ENCODE measurements at regions not wholly inside any gene's neighbourhood (a gene's known extent, or its start where the extent isn't known, plus 50 kb on each side); places are given as distances from the start of the nearest gene placed in this dataset.

DNA sequence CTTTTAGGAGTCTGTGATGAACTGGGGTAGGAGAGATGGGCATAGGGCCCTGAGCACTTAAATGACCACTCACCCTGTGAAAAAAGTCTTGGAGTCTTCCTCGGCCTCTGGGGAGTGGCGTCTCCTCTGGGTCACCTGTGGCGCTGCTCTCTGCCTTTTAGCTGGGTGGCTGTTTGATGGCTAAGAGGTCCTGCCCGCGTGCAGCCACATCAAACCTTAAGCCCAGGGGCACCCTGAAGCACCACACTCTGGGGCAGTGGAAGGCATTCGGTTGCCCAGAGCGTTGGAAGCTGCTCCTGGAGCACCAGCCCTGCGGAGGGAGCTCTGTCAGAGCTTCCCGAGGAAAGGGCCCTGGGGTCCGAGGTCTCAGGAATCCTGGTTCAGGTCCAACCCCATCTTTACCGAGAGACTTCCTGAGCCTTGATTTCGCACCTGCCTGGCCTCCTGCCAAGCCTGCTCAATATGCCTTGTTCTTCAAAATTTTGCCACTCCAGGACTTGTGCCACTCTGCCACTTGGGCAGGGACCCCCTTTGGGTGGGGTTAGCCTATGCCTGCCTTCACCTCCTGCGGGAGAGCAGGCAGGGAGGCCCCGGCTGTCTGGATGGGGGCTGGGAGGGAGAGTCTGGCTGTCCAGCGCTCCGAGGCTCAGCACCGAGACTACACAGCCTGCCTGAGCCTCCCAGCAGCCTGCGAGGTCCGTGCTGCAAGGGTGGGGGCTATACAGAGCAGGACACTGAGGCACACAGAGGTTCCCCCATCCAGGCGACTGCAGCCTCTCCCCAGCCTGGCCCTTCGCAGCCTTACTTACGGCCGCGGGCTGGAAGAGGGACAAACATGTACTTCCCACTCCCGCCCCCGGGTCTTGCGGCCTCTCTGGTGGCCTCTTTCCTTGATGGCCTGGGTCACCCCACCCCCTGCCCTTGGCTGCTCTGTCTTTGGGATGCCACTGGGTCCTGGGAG lies 63.4 kb upstream of the RNU6ATAC start:
- dilution Hi-C loops (cut with HindIII; ENCODE audit: low sequenced_read_pairs, unreplicated experiment) (no loop called here), in situ Hi-C loops (cut with MboI; ENCODE audit: low sequenced_read_pairs) (no loop called here), intact Hi-C loops (cut with micrococcal nuclease) (no loop called here)
- ATAC-seq (ENCODE audit: low read depth) (no peak), DNase-seq (no peak)
- Histone ChIP-seq H3K9me1 (ENCODE audit: insufficient read depth, low read length) (peaks cover 12% of the 10 kb centered on the region), H3K36me3 (ENCODE audit: control insufficient read depth, insufficient read depth, low read length) (no peaks in the 10 kb centered on the region), H3K27ac (ENCODE audit: insufficient read depth, low read length) (peak overlapping the region; percentile 67), H3K4me2 (ENCODE audit: low read depth, low read length) (no peak overlapping the region), H3K4me1 (ENCODE audit: control insufficient read depth, insufficient read depth, low read length) (peaks cover 35% of the 10 kb centered on the region), H2AK9ac (replicated peaks; ENCODE audit: low read depth, low read length, poor library complexity) (peak overlapping the region; percentile 42), H3K27me3 (ENCODE audit: control insufficient read depth, insufficient read depth, low read length) (no peaks in the 10 kb centered on the region), H3K9ac (ENCODE audit: low read depth, low read length) (no peak overlapping the region), H3K9me3 (ENCODE audit: control insufficient read depth, insufficient read depth, low read length) (no peaks in the 10 kb centered on the region), H2AK5ac (ENCODE audit: low read depth, low read length) (peak overlapping the region; percentile 96), H4K5ac (ENCODE audit: low read depth, low read length) (peak overlapping the region; percentile 60; the same call in 1 of the 2 replicates), H3K23ac (ENCODE audit: low read depth, low read length) (0 out of 2 replicates have a peak overlapping the region, but pooled peaks have one; percentile 8), H2AFZ (replicated peaks; ENCODE audit: low read length, poor library complexity) (peak overlapping the region; percentile 43), H4K20me1 (ENCODE audit: insufficient read depth, low read length) (no peaks in the 10 kb centered on the region), H4K8ac (ENCODE audit: low read depth in 2 of 2, low read length in 2 of 2) (peak overlapping the region; percentile 66 to 93; a peak in 3 of 4 replicates), H3K56ac (ENCODE audit: extremely low read depth, insufficient read depth, low read length) (no peak overlapping the region), H2BK120ac (ENCODE audit: low read depth, low read length) (peak overlapping the region; percentile 97), H3K4me3 (ENCODE audit: insufficient read depth, low read depth, low read length) (no peak overlapping the region), H2BK15ac (ENCODE audit: low read depth, low read length) (peak overlapping the region; percentile 96; the same call in 2 of the 3 replicates), H2BK20ac (ENCODE audit: low read depth, low read length) (peak overlapping the region; percentile 85), H3K4ac (ENCODE audit: low read depth, low read length) (peak overlapping the region; percentile 96), H3K18ac (ENCODE audit: low read depth, low read length) (peak overlapping the region; percentile 84), H2BK5ac (ENCODE audit: low read depth, low read length, poor library complexity, severe bottlenecking) (no peak overlapping the region), H4K91ac (ENCODE audit: insufficient read depth, low read depth, low read length) (peak overlapping the region; percentile 98), H3K79me1 (ENCODE audit: low read depth in 1 of 2, low read length in 2 of 2) (no peaks in the 10 kb centered on the region), H3K14ac (replicated peaks; ENCODE audit: low read depth, low read length) (no peak overlapping the region; the same call in 1 of the 2 replicates)
- ChIA-PET POLR2A (ENCODE audit: unreplicated experiment) (interaction anchor here (0.6 kb wide), 1 partner anchor 22 kb away, joined by 3 read pairs; no protein-coding TSS in a partner anchor), CTCF (interaction anchor here (1.4 kb wide), 1 partner anchor 8 kb away, joined by 6 read pairs; no protein-coding TSS in a partner anchor)
- 60% methylated on average over 19 of the region's 27 CpGs; no CpG with 5 or more reads in 1 of the 2 experiments for WGBS, 2 experiments (ENCODE audit: extremely low coverage in 2 of 2, insufficient read length in 1 of 2)
- TF ChIP-seq FOS (IDR thresholded peaks at IDR 0.05; ENCODE audit: low read depth, low read length): no peak
- TF ChIP-seq POLR2A (IDR thresholded peaks at IDR 0.05; ENCODE audit: low read depth, low read length): no peak
- TF ChIP-seq RAD21 (IDR thresholded peaks at IDR 0.05; ENCODE audit: low read length): no peak
- no peak for TF ChIP-seq CEBPB (IDR thresholded peaks at IDR 0.05; ENCODE audit: low read depth, low read length)
- TF ChIP-seq RCOR1 (IDR thresholded peaks at IDR 0.05; ENCODE audit: insufficient replicate concordance, low read length): no peak
- TF ChIP-seq USF2 (IDR thresholded peaks at IDR 0.05; ENCODE audit: low read depth, low read length): no peak
- no peak for TF ChIP-seq CHD1 (IDR thresholded peaks at IDR 0.05; ENCODE audit: low read depth, low read length)
- TF ChIP-seq, protein P1, sequence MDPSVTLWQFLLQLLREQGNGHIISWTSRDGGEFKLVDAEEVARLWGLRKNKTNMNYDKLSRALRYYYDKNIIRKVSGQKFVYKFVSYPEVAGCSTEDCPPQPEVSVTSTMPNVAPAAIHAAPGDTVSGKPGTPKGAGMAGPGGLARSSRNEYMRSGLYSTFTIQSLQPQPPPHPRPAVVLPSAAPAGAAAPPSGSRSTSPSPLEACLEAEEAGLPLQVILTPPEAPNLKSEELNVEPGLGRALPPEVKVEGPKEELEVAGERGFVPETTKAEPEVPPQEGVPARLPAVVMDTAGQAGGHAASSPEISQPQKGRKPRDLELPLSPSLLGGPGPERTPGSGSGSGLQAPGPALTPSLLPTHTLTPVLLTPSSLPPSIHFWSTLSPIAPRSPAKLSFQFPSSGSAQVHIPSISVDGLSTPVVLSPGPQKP (IDR thresholded peaks at IDR 0.05; ENCODE audit: borderline replicate concordance, low read depth, low read length): no peak
- no peak for TF ChIP-seq MXI1 (IDR thresholded peaks at IDR 0.05; ENCODE audit: borderline replicate concordance, low read depth, low read length)
- TF ChIP-seq CTCF (conservative IDR thresholded peaks at IDR 0.05; ENCODE audit: low read depth, low read length): no peak
- no peak for TF ChIP-seq MAFK (IDR thresholded peaks at IDR 0.05; ENCODE audit: low read depth, low read length)
- BruUV-seq (replicated peaks): no TSS peak
